Testis (tissue), 2 donors: ENCODE measurements at regions not wholly inside any gene's neighbourhood (a gene's known extent, or its start where the extent isn't known, plus 50 kb on each side); places are given as distances from the start of the nearest gene placed in this dataset.
A peak's percentile ranks its signal among the peaks of the same experiment; 100 is the strongest.

ENCODE experiments used
- DNase-seq: peaks from one replicate; pipeline ENCODE4 v3.0.0-alpha.2; 2019
- H3K27ac ChIP-seq, 2 donors: fragments of 200-600 bp; sonication (generic); one replicate each; pipeline ENCODE4 v1.5.1; 2019
- H3K27me3 ChIP-seq: fragments of 200-600 bp; sonication (generic); one replicate; pipeline ENCODE4 v1.5.1; 2019
- H3K36me3 ChIP-seq: fragments of 200-600 bp; sonication (generic); one replicate; pipeline ENCODE4 v1.5.1; 2017; ENCODE audit warnings: low read depth; ENCODE audit errors: missing control alignments
- H3K4me1 ChIP-seq: fragments of 200-600 bp; sonication (generic); one replicate; pipeline ENCODE4 v1.5.1; 2019
- H3K4me3 ChIP-seq, 2 donors: fragments of 200-600 bp; sonication (generic); one replicate each; pipeline ENCODE4 v1.5.1; 2017 to 2019
- H3K9me3 ChIP-seq: fragments of 200-600 bp; sonication (generic); one replicate; pipeline ENCODE4 v1.5.1; 2017
- POLR2A ChIP-seq: fragments of 450-650 bp; IDR thresholded peaks from one replicate; pipeline ENCODE4 v1.6.1; 2017; ENCODE audit warnings: antibody characterized with exemption, mild to moderate bottlenecking, moderate library complexity
- WGBS, 2 donors: methylation state at CpG; one replicate each; pipeline ENCODE4 v1.1.5; 2018; 5-methylcytosine and 5-hydroxymethylcytosine counted together
- intact Hi-C: fragments of 100-400 bp; cut with DNase I; formaldehyde crosslinking; loops from one replicate; pipeline ENCODE4 v1.15.1; 2023; ENCODE audit warnings: low total_unique reads
- TF ChIP-seq, protein P1 (sequence below), 3 experiments: fragments of 450-650 bp in 2 of 3; fragments of 200-600 bp in 1 of 3; sonication (generic) in 1 of 3; IDR thresholded peaks; one replicate each; pipeline ENCODE4 v1.5.1; 2016 to 2019; ENCODE audit warnings: antibody characterized with exemption in 3 of 3, mild to moderate bottlenecking in 2 of 3, moderate library complexity in 1 of 3

DNA sequence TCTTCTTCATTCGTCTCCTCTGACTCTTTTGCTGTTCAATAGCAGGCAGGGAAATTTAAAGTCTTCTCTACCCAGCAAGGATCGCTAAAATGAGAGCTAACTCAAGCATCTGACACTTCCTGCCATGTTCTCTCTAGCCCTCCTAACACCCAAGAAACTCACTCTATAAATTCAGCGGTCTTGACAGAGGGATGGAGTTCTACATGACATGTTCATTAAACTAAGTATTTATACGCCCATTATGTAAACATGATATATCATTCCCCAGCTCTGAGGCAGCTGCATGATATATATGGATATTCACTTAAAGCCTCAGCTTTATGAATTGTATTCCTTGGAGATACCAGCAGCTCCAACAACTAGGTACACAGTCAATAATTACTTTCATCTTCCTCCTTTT is 231.0 kb downstream of the METTL4 start:
- no peaks in the 10 kb centered on the region for H3K27me3 ChIP-seq
- no peaks in the 10 kb centered on the region for H3K9me3 ChIP-seq
- DNase-seq = no peak
- H3K4me1 ChIP-seq = no peaks in the 10 kb centered on the region
- H3K36me3 ChIP-seq = no peaks in the 10 kb centered on the region
- WGBS, 2 donors = 49 to 57% methylated on average over 4 of the region's 4 CpGs
- TF ChIP-seq, protein P1, sequence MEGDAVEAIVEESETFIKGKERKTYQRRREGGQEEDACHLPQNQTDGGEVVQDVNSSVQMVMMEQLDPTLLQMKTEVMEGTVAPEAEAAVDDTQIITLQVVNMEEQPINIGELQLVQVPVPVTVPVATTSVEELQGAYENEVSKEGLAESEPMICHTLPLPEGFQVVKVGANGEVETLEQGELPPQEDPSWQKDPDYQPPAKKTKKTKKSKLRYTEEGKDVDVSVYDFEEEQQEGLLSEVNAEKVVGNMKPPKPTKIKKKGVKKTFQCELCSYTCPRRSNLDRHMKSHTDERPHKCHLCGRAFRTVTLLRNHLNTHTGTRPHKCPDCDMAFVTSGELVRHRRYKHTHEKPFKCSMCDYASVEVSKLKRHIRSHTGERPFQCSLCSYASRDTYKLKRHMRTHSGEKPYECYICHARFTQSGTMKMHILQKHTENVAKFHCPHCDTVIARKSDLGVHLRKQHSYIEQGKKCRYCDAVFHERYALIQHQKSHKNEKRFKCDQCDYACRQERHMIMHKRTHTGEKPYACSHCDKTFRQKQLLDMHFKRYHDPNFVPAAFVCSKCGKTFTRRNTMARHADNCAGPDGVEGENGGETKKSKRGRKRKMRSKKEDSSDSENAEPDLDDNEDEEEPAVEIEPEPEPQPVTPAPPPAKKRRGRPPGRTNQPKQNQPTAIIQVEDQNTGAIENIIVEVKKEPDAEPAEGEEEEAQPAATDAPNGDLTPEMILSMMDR (IDR thresholded peaks at IDR 0.05) = no peak
- TF ChIP-seq POLR2A = no peak
- H3K27ac ChIP-seq = no peak overlapping the region
- no peak overlapping the region for H3K4me3 ChIP-seq
- intact Hi-C loops = no loop called here

DNA sequence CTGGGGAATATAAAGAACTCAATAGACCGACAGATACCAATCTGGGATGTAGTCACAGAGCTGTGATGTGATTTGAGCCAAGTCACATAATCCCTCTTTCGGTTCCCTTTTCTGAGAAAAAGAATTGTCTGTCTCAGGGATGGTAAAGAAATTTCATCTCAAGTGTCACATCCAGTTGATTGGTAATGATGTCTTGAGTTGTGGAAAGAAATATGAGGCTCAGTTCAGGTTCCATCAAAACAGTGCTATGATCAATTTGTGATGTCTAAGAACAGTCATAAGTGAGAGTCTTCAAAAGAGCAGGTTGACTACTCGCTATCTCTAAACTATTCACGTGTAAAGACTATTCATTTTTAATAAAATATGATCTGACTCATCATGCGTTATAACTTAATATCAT is 223.3 kb downstream of the METTL4 start:
- no peak overlapping the region for H3K27ac ChIP-seq
- 93 to 96% methylated on average over 5 of the region's 5 CpGs for WGBS, 2 donors
- H3K4me3 ChIP-seq = no peak overlapping the region
- no peaks in the 10 kb centered on the region for H3K27me3 ChIP-seq
- H3K36me3 ChIP-seq = no peaks in the 10 kb centered on the region
- H3K9me3 ChIP-seq = no peaks in the 10 kb centered on the region
- no peak for DNase-seq
- TF ChIP-seq, protein P1 (IDR thresholded peaks at IDR 0.05) = no peak
- TF ChIP-seq POLR2A = no peak
- no peaks in the 10 kb centered on the region for H3K4me1 ChIP-seq
- intact Hi-C loops = no loop called here

DNA sequence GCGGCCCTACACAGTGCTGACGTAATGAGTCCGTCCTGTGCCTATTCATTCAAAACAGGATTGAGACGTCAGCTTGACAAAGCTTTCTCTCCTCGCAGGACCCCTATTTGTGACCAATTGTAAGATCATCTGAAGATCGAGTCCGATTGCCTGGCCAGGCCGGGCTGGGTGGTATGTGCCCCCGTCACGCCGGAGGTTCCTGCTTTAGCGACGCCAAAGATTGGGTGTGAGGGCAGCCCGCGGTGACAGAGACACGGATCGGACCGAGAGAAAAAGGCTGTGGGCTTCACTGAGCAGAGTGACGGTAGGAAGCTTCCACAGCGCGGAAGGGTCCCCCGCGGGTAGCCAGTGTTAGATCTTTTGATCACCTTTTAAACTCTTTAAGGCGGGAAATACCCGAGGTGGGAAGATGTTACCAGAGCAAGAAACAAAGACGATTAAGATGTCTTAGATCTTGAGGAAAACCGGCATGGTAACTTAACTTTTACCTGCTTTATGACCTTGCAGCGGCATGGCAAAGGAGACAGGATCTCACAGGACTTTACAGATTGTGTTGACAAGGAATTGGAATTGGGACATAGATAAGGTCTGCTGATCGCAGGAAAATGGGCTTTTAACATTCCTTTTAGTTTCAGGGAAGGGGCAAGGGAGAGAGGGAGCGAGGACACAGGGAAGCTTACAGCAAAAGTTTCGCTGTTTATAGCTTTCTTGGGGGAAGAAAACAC is 220.0 kb downstream of the METTL4 start:
- Histone ChIP-seq H3K9me3 (no peaks in the 10 kb centered on the region), H3K4me1 (no peaks in the 10 kb centered on the region), H3K27me3 (no peaks in the 10 kb centered on the region), H3K36me3 (no peaks in the 10 kb centered on the region), H3K4me3 (peak overlapping the region; percentile 37 to 53), H3K27ac (peak overlapping the region; percentile 39)
- no peak for DNase-seq
- intact Hi-C loops = no loop called here
- TF ChIP-seq, protein P1 (IDR thresholded peaks at IDR 0.05) = no peak
- TF ChIP-seq POLR2A = no peak
- WGBS, 2 donors = 63 to 68% methylated on average over 31 of the region's 31 CpGs

DNA sequence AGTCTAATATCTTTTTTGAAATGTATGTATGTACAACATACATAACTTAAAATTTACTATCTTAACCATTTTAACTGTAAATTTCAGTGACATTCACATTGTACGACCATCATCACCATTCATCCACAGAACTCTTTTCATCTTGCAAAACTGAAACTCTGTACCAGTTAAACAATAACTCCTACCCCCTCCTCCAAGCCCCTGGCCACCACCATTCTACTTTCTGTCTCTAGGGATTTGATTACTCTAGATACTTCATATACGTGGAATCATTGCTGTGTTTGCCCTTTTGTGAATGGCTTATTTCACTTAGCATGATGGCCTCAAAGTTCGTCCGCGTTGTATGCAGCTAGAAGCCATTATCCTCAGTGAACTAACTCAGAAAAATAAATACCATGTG is 217.0 kb downstream of the METTL4 start:
- no peaks in the 10 kb centered on the region for H3K36me3 ChIP-seq
- no peaks in the 10 kb centered on the region for H3K27me3 ChIP-seq
- no peak for TF ChIP-seq POLR2A
- TF ChIP-seq, protein P1 (IDR thresholded peaks at IDR 0.05) = no peak
- WGBS, 2 donors = 86 to 93% methylated on average over 5 of the region's 5 CpGs
- DNase-seq = no peak
- no peak overlapping the region for H3K4me3 ChIP-seq
- H3K9me3 ChIP-seq = no peaks in the 10 kb centered on the region
- H3K4me1 ChIP-seq = no peaks in the 10 kb centered on the region
- H3K27ac ChIP-seq = no peak overlapping the region
- intact Hi-C loops = no loop called here

DNA sequence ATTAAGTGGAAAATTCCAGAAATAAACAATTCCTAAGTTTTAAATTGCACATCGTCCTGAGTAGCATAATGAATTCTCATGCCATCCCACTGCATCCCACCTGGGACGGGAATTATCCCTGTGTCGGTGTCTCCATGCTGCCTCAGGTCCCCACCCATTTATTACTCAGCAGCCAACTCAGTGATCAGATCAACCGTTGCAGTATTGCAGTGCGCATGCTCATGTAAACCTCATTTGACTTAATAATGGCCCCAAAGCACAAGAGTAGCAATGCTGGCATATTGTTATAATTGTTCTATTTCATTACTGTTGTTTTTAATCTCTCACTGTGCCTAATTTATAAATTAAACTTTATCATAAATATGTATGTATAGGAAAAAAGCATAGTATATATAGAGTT is 214.4 kb downstream of the METTL4 start:
- no peak for TF ChIP-seq POLR2A
- TF ChIP-seq, protein P1 (IDR thresholded peaks at IDR 0.05) = no peak
- 91 to 92% methylated on average over 5 of the region's 5 CpGs for WGBS, 2 donors
- Histone ChIP-seq H3K27ac (no peak overlapping the region), H3K4me1 (no peaks in the 10 kb centered on the region), H3K27me3 (no peaks in the 10 kb centered on the region), H3K4me3 (no peak overlapping the region), H3K9me3 (no peaks in the 10 kb centered on the region), H3K36me3 (no peaks in the 10 kb centered on the region)
- intact Hi-C loops = no loop called here
- no peak for DNase-seq
